T-helper 2 cell (primary cell): ENCODE measurements at regions not wholly inside any gene's neighbourhood (a gene's known extent, or its start where the extent isn't known, plus 50 kb on each side); places are given as distances from the start of the nearest gene placed in this dataset.
"Not testable (repeated sequence)": the region's sequence is repeated elsewhere in the genome, so short reads cannot be mapped to it uniquely, and the experiment has no call there.

ENCODE experiments used
- DNase-seq, 5 experiments: peaks; one replicate each; pipeline versions ENCODE4 v3.0.0 to v3.0.0-alpha.2; 2012 to 2022

DNA sequence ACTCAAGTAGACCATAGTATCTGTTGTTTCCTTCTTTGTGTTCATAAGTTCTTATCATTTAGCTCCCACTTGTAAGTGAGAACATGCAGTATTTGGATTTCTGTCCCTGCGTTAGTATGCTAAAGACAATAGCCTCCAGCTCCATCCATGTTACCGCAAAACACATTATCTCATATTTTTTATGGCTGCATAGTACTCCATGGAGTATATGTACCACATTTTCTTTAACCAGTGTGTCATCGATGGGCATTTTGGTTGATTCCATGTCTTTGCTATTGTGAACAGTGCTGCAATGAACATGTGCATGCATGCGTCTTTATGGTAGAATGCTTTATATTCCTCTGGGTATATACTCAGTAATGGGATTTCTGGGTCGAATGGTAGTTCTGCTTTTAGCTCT, 148.1 kb upstream of the IRS2 start:
- DNase-seq: not testable (repeated sequence)

GRCh38 chr13:109933476-109933875, 147.1 kb upstream of the IRS2 start:
- DNase-seq: no peak

DNA sequence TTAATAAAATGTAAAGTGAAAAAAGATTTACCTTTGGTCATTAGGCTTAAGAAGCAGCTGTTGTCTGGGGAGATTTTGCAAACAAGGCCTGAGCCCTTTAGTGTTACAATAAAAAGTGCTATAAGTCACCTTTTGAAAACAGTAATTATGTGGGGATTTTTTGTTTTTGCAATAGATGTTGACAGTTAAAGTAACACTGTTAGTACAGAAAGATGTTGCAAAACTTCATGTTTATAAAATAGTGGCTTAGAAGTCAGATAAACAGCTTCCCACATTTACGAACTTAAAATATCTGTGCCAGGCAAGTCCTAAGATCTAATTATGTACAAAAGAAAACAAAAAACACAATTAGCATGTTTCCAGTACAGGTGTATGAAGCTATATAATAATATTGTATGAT, 138.0 kb upstream of the IRS2 start:
- no peak for DNase-seq

- DNase-seq: no peak
Measured at GRCh38 chr13:109922518-109922917, 136.1 kb upstream of the IRS2 start.

GRCh38 chr13:109919715-109920375, 133.5 kb upstream of the IRS2 start:
- DNase-seq: no peak

DNA sequence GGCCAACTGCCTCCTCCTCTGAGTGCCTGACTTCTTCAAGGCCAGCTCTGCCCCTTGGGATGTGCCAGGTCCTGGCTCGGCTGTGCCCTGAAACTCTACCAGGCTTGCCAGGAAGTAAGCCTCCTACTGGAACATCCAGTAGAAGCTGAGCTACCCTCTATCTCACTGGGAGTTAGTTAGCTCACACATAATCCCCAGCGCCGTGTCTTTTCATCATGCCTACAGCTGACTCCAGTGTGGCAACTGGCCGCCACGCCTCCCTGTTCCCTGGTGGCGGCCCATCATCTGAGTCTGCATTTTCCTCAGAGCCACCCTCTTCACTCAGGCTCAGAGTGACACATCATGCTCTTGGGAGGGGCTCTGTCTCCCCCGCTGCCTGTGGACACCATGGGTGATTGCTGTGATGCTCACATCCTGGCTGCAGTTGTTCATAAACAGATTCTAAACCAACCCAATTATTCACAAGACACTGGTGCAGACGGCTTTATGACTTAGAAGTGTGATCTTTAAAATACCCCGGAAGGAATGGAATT, 131.9 kb upstream of the IRS2 start:
- DNase-seq: no peak

GRCh38 chr13:109917422-109917821, 131.0 kb upstream of the IRS2 start:
- DNase-seq: no peak

- DNase-seq: no peak
Measured at GRCh38 chr13:109913936-109914510, 127.6 kb upstream of the IRS2 start.

DNA sequence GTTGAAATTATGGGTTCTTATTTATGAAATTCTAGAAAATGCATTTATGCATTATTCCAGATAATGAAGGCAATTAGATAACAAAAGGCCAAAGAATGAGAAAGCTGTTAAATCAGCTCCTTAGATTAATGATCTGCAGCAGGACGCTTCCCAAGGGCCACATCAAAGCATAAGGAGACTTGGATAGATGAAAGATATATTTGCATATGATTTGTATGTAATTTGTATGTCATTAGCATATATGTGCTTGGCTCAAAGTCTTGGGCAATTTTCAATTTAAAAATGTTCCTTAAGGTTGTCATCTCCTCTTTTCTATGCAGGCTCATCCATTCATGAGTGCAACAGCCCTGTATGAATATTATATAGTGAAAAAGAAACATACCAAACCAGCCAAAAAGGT, 126.8 kb upstream of the IRS2 start:
- no peak for DNase-seq

GRCh38 chr13:109910194-109910593, 123.8 kb upstream of the IRS2 start:
- no peak for DNase-seq

GRCh38 chr13:109906976-109907375, 120.6 kb upstream of the IRS2 start:
- DNase-seq: no peak

GRCh38 chr13:109904218-109904617, 117.8 kb upstream of the IRS2 start:
- peak in 1 of 5 experiments; percentile 15 for DNase-seq

GRCh38 chr13:109900741-109901140, 114.4 kb upstream of the IRS2 start:
- no peak for DNase-seq

DNA sequence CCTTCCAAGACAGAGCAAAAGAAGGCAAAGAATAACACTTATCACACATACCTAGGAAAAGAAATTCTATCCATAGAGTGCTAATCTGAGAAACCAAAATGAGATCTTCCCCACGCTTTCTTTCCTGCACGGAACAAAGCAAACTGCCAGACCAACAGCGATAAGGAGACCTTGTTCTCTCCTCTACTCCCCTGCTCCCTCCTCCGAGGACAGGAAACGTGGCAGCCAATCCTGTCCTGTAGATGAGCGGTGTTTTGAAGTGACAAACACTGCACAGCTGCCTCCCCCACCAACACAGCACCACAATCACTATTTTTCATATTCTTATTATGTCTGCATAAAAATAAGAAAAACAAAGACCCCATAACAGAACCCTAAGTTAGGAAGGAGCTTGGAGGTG, 113.9 kb upstream of the IRS2 start:
- DNase-seq: no peak

DNA sequence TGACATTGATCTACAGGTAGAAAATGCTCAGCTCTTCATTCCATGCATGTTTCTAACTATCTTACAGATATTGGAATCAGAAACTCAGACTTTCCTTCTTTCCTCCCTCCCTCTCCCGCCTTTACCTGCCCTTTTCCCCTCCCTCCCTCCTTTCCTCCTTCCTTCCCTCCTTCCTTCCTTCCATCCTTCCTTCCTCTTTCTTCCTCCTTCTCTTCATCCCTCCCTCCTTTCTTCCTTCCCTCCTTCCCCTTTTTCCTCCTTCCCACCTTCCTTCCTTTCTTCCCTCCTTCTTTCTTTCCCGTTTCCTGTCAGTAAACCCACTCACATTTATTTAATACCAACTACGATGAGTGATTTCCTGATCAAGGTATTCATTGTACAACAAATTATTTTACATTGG, 113.4 kb upstream of the IRS2 start:
- no peak for DNase-seq

- no peak for DNase-seq
Measured at GRCh38 chr13:109899316-109899715, 112.9 kb upstream of the IRS2 start.

- DNase-seq: no peak
Measured at GRCh38 chr13:109897988-109898624, 111.7 kb upstream of the IRS2 start.

DNA sequence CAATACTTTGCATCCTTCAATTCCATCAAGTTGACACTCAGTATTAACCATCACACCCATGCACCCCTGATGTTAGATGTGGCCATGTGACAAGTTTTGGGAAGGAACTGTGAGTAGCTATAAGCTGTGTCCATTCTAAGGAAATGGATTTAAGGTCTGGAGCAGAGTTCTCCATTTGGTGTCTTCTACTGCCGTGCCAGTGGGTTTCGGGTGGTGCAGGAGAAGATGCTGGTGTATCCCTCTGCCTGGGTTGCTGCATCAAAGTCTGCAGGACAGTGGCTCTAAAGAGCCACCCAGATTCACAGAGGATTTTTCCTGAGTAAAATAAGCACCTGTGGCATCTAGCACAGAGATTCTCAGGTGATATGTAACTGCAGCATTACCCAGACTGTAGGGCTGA, 105.7 kb upstream of the IRS2 start:
- DNase-seq: no peak

DNA sequence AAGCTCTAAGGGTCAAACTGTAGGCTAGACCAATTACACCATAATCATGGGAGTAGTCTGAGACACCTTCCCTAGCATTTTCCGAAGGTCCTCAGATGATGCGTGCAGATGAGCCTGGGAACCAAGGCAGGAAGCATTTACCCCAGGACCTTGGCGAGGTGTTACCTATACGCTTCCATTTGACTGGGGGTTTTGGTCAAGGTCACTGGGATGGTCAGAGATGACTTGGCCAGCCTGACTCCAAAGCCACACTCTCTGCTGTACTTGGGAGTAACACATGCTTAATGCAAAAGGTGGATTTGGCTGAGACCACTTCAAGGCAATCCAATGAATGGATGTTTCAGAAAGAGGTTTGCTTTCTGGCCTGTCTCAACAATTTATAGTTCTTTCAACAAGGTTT, 98.9 kb upstream of the IRS2 start:
- DNase-seq: no peak

DNA sequence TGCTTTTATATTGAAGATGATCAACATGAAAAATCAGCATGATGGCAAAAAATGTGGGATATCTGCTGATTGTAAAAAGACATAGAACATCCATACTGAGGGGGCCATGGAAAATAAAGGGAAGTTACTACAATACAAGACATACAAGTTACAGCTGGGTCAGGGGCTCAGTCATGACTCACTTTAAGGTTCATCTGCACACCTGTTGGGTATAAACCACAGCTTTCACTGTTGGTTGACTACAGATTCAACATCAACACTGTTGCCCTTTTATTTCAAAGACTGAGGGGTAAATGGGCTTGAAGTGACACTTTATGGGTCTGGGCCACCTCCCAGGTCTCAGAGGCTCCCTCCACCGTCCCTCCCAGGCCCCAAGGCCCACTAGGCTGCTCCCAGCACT, 98.1 kb upstream of the IRS2 start:
- no peak for DNase-seq

DNA sequence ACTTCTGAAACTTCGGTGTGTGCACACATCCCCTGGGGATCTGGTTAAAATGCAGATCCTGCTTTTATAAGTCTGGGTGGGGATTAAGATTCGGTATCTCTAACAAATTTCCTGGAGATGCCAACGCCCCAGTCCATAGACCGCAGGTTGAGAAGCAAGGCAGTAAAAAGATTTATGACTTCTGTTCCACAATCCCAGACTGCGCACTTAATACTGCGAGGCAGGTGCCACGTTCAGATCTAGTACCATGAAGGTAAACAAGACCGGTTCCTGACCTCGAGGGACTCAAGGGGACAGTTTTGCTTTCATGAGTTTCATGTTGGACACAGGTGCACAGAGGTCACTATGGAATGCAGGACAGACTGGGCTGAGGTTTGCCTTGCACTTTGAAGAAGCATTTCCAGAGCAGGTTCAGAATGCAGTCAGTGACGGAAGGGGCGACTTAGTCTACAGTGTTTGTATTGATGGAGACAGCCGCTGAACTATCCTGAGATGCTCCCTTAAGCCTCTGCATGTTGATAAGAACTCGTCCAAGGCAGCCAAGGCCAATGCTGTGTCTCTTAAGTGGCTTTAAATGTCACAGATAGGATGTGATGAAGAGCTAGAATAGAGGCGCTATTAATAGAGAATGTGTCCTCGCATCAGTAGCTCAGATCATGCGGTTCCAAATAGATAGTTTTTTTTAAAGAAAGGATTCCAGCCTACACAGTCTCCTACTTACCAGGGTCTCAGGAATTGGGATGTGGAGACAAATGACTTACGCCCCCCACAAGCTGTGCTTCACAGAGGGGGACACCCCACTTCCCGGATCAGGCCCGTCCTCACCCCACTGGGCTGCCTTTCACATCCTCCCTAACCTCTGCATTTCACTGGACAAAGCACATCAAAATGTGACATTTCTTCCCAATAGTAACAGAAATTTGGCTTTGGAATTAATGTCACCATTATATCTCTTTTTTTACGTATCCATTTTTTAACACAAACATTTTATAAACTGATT, 97.1 kb upstream of the IRS2 start:
- DNase-seq: no peak

DNA sequence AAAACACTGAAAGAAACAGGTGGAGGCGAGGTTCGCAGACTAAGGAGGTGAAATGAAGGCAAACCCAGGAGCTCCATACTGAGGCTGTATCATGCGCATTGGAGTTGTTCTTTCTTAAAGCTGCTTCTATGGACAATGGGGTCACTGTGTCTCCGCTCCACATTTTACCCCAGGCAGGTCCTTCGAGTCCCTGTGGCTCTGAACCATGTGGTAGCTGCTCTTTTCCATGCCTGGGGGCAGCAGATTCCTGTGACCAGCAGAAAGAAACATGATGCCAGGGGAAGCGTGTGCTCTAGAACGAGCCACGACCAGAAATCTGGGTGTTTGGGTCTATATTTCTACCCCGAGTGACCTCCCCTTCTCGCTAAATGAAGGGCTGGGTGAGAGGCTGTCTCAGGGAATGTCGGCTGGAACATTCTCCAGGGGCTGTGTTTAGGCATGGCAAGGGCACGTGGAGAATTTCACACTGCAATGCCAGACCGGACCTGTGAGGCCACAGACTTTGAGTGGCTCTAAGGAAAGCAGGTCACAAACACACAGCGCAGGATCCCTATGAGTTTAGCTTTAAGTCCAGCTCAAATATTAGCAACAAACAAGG, 95.7 kb upstream of the IRS2 start:
- no peak for DNase-seq

DNA sequence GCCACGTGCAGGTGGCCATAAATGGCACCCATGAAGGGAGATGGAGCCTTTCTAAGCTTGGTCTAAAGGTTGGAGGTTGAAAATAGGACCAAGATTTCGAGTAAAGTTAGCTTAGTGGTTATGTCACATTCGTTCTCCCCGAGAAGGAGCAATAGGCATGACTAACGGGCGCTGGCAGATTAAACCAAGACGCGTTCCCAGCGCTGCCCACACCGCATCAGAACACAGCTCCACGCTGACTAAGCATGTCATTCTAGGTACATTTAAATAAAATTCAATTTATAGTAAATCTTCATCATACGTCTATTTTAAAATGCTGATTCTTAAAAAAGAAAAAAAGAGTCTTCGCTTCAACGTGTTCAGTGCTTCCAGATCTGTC, 95.0 kb upstream of the IRS2 start:
- no peak for DNase-seq
